Fibroblast of the conjunctiva (primary cell): ENCODE measurements at regions not wholly inside any gene's neighbourhood (a gene's known extent, or its start where the extent isn't known, plus 50 kb on each side); places are given as distances from the start of the nearest gene placed in this dataset.
"Not testable (repeated sequence)": the region's sequence is repeated elsewhere in the genome, so short reads cannot be mapped to it uniquely, and the experiment has no call there.

Experiments used
- DNase-seq: peaks from one replicate; pipeline ENCODE4 v3.0.0-alpha.2; 2010; ENCODE audit warnings: low read depth

GRCh38 chr2:82084679-82085392 is 1780.3 kb upstream of the LRRTM1 start:
- DNase-seq = no peak

GRCh38 chr2:82075875-82076274 is 1771.3 kb upstream of the LRRTM1 start:
- DNase-seq = no peak

GRCh38 chr2:82062463-82062862 is 1757.9 kb upstream of the LRRTM1 start:
- no peak for DNase-seq

GRCh38 chr2:82055846-82056245 is 1751.3 kb upstream of the LRRTM1 start:
- no peak for DNase-seq

GRCh38 chr2:82043867-82044266 is 1739.3 kb upstream of the LRRTM1 start:
- no peak for DNase-seq

GRCh38 chr2:82027921-82028615 is 1723.5 kb upstream of the LRRTM1 start:
- DNase-seq = no peak

GRCh38 chr2:82023710-82024109 is 1719.2 kb upstream of the LRRTM1 start:
- DNase-seq = no peak

GRCh38 chr2:82013641-82014040 is 1709.1 kb upstream of the LRRTM1 start:
- DNase-seq = no peak

- DNase-seq = no peak
Measured at GRCh38 chr2:82007071-82007664, 1702.6 kb upstream of the LRRTM1 start.

- DNase-seq = not testable (repeated sequence)
Measured at GRCh38 chr2:82005889-82006288, 1701.3 kb upstream of the LRRTM1 start.

- no peak for DNase-seq
Measured at GRCh38 chr2:82001614-82002013, 1697.1 kb upstream of the LRRTM1 start.

- no peak for DNase-seq
Measured at GRCh38 chr2:82000606-82001005, 1696.1 kb upstream of the LRRTM1 start.

GRCh38 chr2:81996332-81996731 is 1691.8 kb upstream of the LRRTM1 start:
- DNase-seq = no peak

- no peak for DNase-seq
Measured at GRCh38 chr2:81991282-81991681, 1686.7 kb upstream of the LRRTM1 start.

- DNase-seq = no peak
Measured at GRCh38 chr2:81987370-81987769, 1682.8 kb upstream of the LRRTM1 start.

GRCh38 chr2:81984969-81985637 is 1680.6 kb upstream of the LRRTM1 start:
- no peak for DNase-seq

GRCh38 chr2:81981585-81981984 is 1677.0 kb upstream of the LRRTM1 start:
- DNase-seq = no peak

GRCh38 chr2:81979086-81979485 is 1674.5 kb upstream of the LRRTM1 start:
- DNase-seq = no peak

- DNase-seq = no peak
Measured at GRCh38 chr2:81976998-81977397, 1672.4 kb upstream of the LRRTM1 start.

GRCh38 chr2:81974216-81974615 is 1669.7 kb upstream of the LRRTM1 start:
- no peak for DNase-seq

GRCh38 chr2:81942876-81943275 is 1638.3 kb upstream of the LRRTM1 start:
- no peak for DNase-seq

- DNase-seq = no peak
Measured at GRCh38 chr2:81942136-81942680, 1637.7 kb upstream of the LRRTM1 start.
